GM23248 (cell line): ENCODE measurements at regions not wholly inside any gene's neighbourhood (a gene's known extent, or its start where the extent isn't known, plus 50 kb on each side); places are given as distances from the start of the nearest gene placed in this dataset.

Experiments used
- EZH2 ChIP-seq: fragments of 200-600 bp; sonication (generic); IDR thresholded peaks from 2 replicates; pipeline ENCODE4 v1.6.1; 2018; ENCODE audit warnings: antibody characterized with exemption, mild to moderate bottlenecking; ENCODE audit not compliant: insufficient read depth, poor library complexity, severe bottlenecking
- EZH2phosphoT487 ChIP-seq: fragments of 200-600 bp; sonication (generic); IDR thresholded peaks from 2 replicates; pipeline ENCODE4 v1.6.1; 2018; ENCODE audit warnings: antibody characterized with exemption, moderate library complexity, mild to moderate bottlenecking, low read depth; ENCODE audit not compliant: insufficient read depth

- TF ChIP-seq EZH2 (no peak), EZH2phosphoT487 (no peak)
These were observed 493.4 kb upstream of the EYS start for GRCh38 chr6:66200390-66200789.
